HuH-7.5 (cell line): ENCODE measurements at regions not wholly inside any gene's neighbourhood (a gene's known extent, or its start where the extent isn't known, plus 50 kb on each side); places are given as distances from the start of the nearest gene placed in this dataset.
"Not testable (repeated sequence)": the region's sequence is repeated elsewhere in the genome, so short reads cannot be mapped to it uniquely, and the experiment has no call there.

Experiments used
- DNase-seq: peaks from one replicate; pipeline ENCODE4 v3.0.0; 2011; ENCODE audit warnings: low spot score

- DNase-seq: no peak
Observed at GRCh38 chr12:128026696-128027574, 240.0 kb upstream of the TMEM132C start.

- no peak for DNase-seq
Observed at GRCh38 chr12:128033473-128033872, 233.5 kb upstream of the TMEM132C start.

GRCh38 chr12:128040971-128041370 lies 226.0 kb upstream of the TMEM132C start:
- no peak for DNase-seq

- DNase-seq: not testable (repeated sequence)
Observed at GRCh38 chr12:128042283-128042682, 224.7 kb upstream of the TMEM132C start.

- no peak for DNase-seq
Observed at GRCh38 chr12:128042825-128043224, 224.1 kb upstream of the TMEM132C start.

- no peak for DNase-seq
Observed at GRCh38 chr12:128043317-128043716, 223.7 kb upstream of the TMEM132C start.

- DNase-seq: no peak
Observed at GRCh38 chr12:128047266-128048060, 219.5 kb upstream of the TMEM132C start.

- no peak for DNase-seq
Observed at GRCh38 chr12:128052331-128052730, 214.6 kb upstream of the TMEM132C start.

- no peak for DNase-seq
Observed at GRCh38 chr12:128052777-128053176, 214.2 kb upstream of the TMEM132C start.

- DNase-seq: no peak
Observed at GRCh38 chr12:128055567-128055966, 211.4 kb upstream of the TMEM132C start.

- no peak for DNase-seq
Observed at GRCh38 chr12:128056136-128056801, 210.7 kb upstream of the TMEM132C start.

GRCh38 chr12:128057586-128057985 lies 209.4 kb upstream of the TMEM132C start:
- no peak for DNase-seq

- no peak for DNase-seq
Observed at GRCh38 chr12:128059621-128060370, 207.2 kb upstream of the TMEM132C start.

- DNase-seq: no peak
Observed at GRCh38 chr12:128068211-128068610, 198.8 kb upstream of the TMEM132C start.

GRCh38 chr12:128069359-128069997 lies 197.5 kb upstream of the TMEM132C start:
- DNase-seq: peak; percentile 22

GRCh38 chr12:128073937-128074336 lies 193.0 kb upstream of the TMEM132C start:
- DNase-seq: no peak

GRCh38 chr12:128075332-128075731 lies 191.6 kb upstream of the TMEM132C start:
- no peak for DNase-seq

- no peak for DNase-seq
Observed at GRCh38 chr12:128076188-128076587, 190.8 kb upstream of the TMEM132C start.

GRCh38 chr12:128077211-128077916 lies 189.6 kb upstream of the TMEM132C start:
- DNase-seq: no peak

GRCh38 chr12:128077917-128078298 lies 189.1 kb upstream of the TMEM132C start:
- DNase-seq: no peak
